Esophagus squamous epithelium (tissue), 5 donors: ENCODE measurements at regions not wholly inside any gene's neighbourhood (a gene's known extent, or its start where the extent isn't known, plus 50 kb on each side); places are given as distances from the start of the nearest gene placed in this dataset.

Experiments used
- DNase-seq: peaks from one replicate; lab custom pipeline; 2025; lab: John Stamatoyannopoulos, UW
- H3K27ac ChIP-seq, 4 donors: fragments of 200-600 bp; sonication (generic); one replicate each; pipeline ENCODE4 v1.5.1; 2016 to 2019; ENCODE audit warnings: mild to moderate bottlenecking in 1 of 4
- H3K27me3 ChIP-seq, 4 donors: fragments of 200-600 bp; sonication (generic); 1 replicate in 3 of 4; 2 replicates in 1 of 4; pipeline versions ENCODE4 v1.5.1 to v1.6.0; 2017 to 2021; ENCODE audit warnings: antibody characterized with exemption in 1 of 4
- H3K36me3 ChIP-seq, 3 donors: fragments of 200-600 bp; sonication (generic); one replicate each; pipeline ENCODE4 v1.5.1; 2016 to 2019
- H3K4me1 ChIP-seq, 3 donors: fragments of 200-600 bp; sonication (generic); one replicate each; pipeline ENCODE4 v1.5.1; 2017 to 2019
- H3K4me3 ChIP-seq, 4 donors: fragments of 200-600 bp; sonication (generic); 1 replicate in 3 of 4; 2 replicates in 1 of 4; pipeline ENCODE4 v1.5.1; 2016 to 2019; ENCODE audit warnings: mild to moderate bottlenecking in 2 of 4, moderate library complexity in 1 of 4
- H3K9me3 ChIP-seq, 3 donors: fragments of 200-600 bp; sonication (generic); one replicate each; pipeline ENCODE4 v1.5.1; 2016 to 2019
- CTCF ChIP-seq, 6 experiments: fragments of 450-650 bp in 4 of 6; fragments of 200-600 bp in 2 of 6; sonication (generic) in 2 of 6; IDR thresholded peaks; one replicate each; pipeline ENCODE4 v1.5.1; 2016 to 2019; ENCODE audit warnings: antibody characterized with exemption in 6 of 6, mild to moderate bottlenecking in 4 of 6, moderate library complexity in 4 of 6
- POLR2A ChIP-seq, 4 donors: fragments of 450-650 bp; IDR thresholded peaks; one replicate each; pipeline ENCODE4 v1.6.1; 2017; ENCODE audit warnings: antibody characterized with exemption in 4 of 4, mild to moderate bottlenecking in 4 of 4, moderate library complexity in 3 of 4
- WGBS, 2 donors: methylation state at CpG; one replicate each; pipeline ENCODE4 v1.1.5; 2018; 5-methylcytosine and 5-hydroxymethylcytosine counted together
- intact Hi-C: fragments of 100-400 bp; cut with DNase I; formaldehyde crosslinking; loops from one replicate; pipeline ENCODE4 v1.15.0; 2022
- donor health status: DM: yes; HTN: yes; CAD: no.

GRCh38 chr12:45666816-45667215 is 62.7 kb upstream of the ARID2 start:
- H3K27ac ChIP-seq: no peak overlapping the region
- H3K36me3 ChIP-seq: no peaks in the 10 kb centered on the region
- peaks cover 0 to 11% (median 0%) of the 10 kb centered on the region in 3 donors for H3K4me1 ChIP-seq
- no peaks in the 10 kb centered on the region for H3K9me3 ChIP-seq
- no peak for DNase-seq
- H3K27me3 ChIP-seq: no peaks in the 10 kb centered on the region
- TF ChIP-seq POLR2A (IDR thresholded peaks at IDR 0.05) (no peak), CTCF (IDR thresholded peaks at IDR 0.05) (no peak)
- 93 to 100% methylated on average over 2 of the region's 2 CpGs for WGBS, 2 donors
- intact Hi-C loops: no loop called here
- H3K4me3 ChIP-seq: no peak overlapping the region

- Histone ChIP-seq H3K27ac (no peak overlapping the region), H3K27me3 (no peaks in the 10 kb centered on the region), H3K36me3 (no peaks in the 10 kb centered on the region), H3K9me3 (no peaks in the 10 kb centered on the region), H3K4me3 (no peak overlapping the region), H3K4me1 (peaks cover 0 to 11% (median 0%) of the 10 kb centered on the region in 3 donors)
- TF ChIP-seq POLR2A (IDR thresholded peaks at IDR 0.05) (no peak), CTCF (IDR thresholded peaks at IDR 0.05) (no peak)
- no peak for DNase-seq
- intact Hi-C loops: no loop called here
- 84 to 94% methylated on average over 2 of the region's 2 CpGs for WGBS, 2 donors
Measured at GRCh38 chr12:45667761-45668160, 61.7 kb upstream of the ARID2 start.

- TF ChIP-seq POLR2A (IDR thresholded peaks at IDR 0.05): no peak
- TF ChIP-seq CTCF (IDR thresholded peaks at IDR 0.05): no peak
- WGBS, 2 donors: 24 to 31% methylated on average over 1 of the region's 1 CpG
- peak overlapping the region in 1 of 4 donors; percentile 22 for H3K27ac ChIP-seq
- no peak overlapping the region for H3K4me3 ChIP-seq
- H3K27me3 ChIP-seq: no peaks in the 10 kb centered on the region
- H3K4me1 ChIP-seq: peaks cover 0 to 11% (median 0%) of the 10 kb centered on the region in 3 donors
- no peak for DNase-seq
- intact Hi-C loops: no loop called here
- H3K9me3 ChIP-seq: no peaks in the 10 kb centered on the region
- H3K36me3 ChIP-seq: no peaks in the 10 kb centered on the region
Measured at GRCh38 chr12:45668641-45669040, 60.9 kb upstream of the ARID2 start.

- no peak for DNase-seq
- Histone ChIP-seq H3K36me3 (no peaks in the 10 kb centered on the region), H3K27me3 (no peaks in the 10 kb centered on the region), H3K27ac (peak overlapping the region in 1 of 4 donors; percentile 22), H3K4me3 (peak overlapping the region in 1 of 4 donors; percentile 5), H3K4me1 (peaks cover 0 to 11% (median 0%) of the 10 kb centered on the region in 3 donors), H3K9me3 (no peaks in the 10 kb centered on the region)
- intact Hi-C loops: no loop called here
- 7 to 21% methylated on average over 1 of the region's 1 CpG for WGBS, 2 donors
- TF ChIP-seq CTCF (IDR thresholded peaks at IDR 0.05): no peak
Measured at GRCh38 chr12:45669093-45669492, 60.4 kb upstream of the ARID2 start.

- intact Hi-C loops: no loop called here
- H3K27ac ChIP-seq: no peak overlapping the region
- 44 to 46% methylated on average over 2 of the region's 2 CpGs for WGBS, 2 donors
Measured at GRCh38 chr12:45669792-45670191, 59.7 kb upstream of the ARID2 start.

More at GRCh38 chr12:45669792-45670191, 59.7 kb upstream of the ARID2 start:
- Histone ChIP-seq H3K4me3 (no peak overlapping the region), H3K36me3 (no peaks in the 10 kb centered on the region), H3K9me3 (no peaks in the 10 kb centered on the region), H3K27me3 (no peaks in the 10 kb centered on the region), H3K4me1 (peaks cover 0 to 11% (median 0%) of the 10 kb centered on the region in 3 donors)
- TF ChIP-seq POLR2A (IDR thresholded peaks at IDR 0.05) (no peak), CTCF (IDR thresholded peaks at IDR 0.05) (no peak)
- no peak for DNase-seq
